ENCODE measurements at regions not wholly inside any gene's neighbourhood (a gene's known extent, or its start where the extent isn't known, plus 50 kb on each side); places are given as distances from the start of the nearest gene placed in this dataset.

GRCh38 chr16:86752582-86753175, 174.3 kb downstream of the FOXL1 start:
- no peak overlapping the region for H3K27ac ChIP-seq
- no peak for TF ChIP-seq CTCF (IDR thresholded peaks at IDR 0.05)
- TF ChIP-seq ZFX (IDR thresholded peaks at IDR 0.05; ENCODE audit: borderline replicate concordance) = no peak

DNA sequence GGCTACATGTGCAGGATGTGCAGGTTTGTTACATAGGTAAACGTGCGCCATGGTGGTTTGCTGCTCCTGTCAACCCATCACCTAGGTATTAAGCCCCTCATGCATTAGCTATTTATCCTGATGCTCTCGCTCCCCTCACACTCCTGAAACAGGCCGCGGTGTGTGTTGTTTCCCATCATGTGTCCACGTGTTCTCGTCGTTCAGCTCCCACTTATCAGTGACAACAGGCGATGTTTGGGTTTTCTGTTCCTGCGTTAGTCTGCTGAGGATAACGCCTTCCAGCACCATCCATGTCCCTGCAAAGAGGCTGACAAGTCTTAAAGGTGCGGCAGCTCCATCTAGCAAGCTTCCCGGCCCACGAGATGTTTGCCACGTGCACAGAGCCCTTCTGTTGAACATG, 175.1 kb downstream of the FOXL1 start:
- no peak overlapping the region for H3K27ac ChIP-seq

GRCh38 chr16:86755571-86756006, 177.2 kb downstream of the FOXL1 start:
- no peak overlapping the region for H3K27ac ChIP-seq
- no peak for TF ChIP-seq ZFX (IDR thresholded peaks at IDR 0.05; ENCODE audit: borderline replicate concordance)
- TF ChIP-seq CTCF (IDR thresholded peaks at IDR 0.05) = no peak

More for the DNA sequence above, 175.1 kb downstream of the FOXL1 start:
- TF ChIP-seq ZFX (IDR thresholded peaks at IDR 0.05; ENCODE audit: borderline replicate concordance) (no peak), CTCF (IDR thresholded peaks at IDR 0.05) (no peak)

DNA sequence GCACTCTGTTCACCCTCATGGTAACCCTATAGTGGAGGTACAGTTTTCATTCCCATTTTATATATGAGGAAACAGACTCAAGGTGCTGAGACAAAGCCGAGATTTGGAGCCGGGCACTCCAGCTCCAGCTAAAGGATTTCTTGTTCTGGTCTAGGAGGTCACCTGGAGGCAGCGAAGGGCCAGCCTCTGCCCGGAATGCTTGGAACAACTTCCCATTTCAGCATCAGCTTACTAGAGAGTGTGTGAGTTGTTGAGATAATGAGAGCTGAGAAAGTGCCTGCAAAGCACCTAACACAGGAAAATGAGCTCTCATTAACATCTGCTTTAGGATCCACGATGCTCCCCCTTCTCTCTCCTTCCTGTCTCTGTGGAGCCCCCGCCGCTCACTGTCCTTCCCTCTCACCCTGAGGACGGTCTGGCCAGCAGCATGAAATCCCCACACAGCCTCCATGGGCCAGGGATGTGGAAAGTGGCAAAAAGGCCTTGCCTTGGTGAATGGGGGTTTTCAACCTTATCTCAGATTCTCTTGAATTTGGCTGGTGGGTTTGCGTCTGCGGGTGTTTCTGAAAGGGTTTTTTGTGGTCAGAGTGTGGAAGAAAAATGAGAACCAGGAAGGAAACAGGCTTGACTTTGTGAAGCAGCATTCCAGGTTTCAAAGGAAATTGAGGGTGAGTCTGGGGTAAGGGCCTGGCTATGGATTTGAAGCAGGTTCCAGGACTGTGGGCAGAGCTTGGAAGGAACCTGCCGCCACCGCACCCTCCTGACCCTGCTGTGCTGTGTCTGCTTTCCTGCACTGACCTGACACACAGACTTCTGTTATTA, 178.7 kb downstream of the FOXL1 start:
- no peak overlapping the region for H3K27ac ChIP-seq
- TF ChIP-seq CTCF (IDR thresholded peaks at IDR 0.05) (no peak), ZFX (IDR thresholded peaks at IDR 0.05; ENCODE audit: borderline replicate concordance) (no peak)

DNA sequence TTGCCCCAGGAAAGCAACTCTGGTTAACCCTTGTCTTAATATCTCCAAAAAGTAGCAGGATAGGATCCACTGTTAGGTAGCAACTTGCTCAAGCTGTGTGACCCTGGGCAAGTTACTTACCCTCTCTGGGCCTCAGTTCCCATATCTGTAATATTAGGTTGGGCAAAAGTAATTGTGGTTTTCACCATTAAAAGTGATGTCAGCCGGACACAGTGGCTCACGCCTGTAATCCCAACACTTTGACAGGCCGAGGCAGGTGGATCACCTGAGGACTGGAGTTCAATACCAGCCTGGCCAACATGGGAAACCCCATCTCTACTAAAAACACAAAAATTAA, 179.3 kb downstream of the FOXL1 start:
- no peak for TF ChIP-seq CTCF (IDR thresholded peaks at IDR 0.05)
- no peak for TF ChIP-seq ZFX (IDR thresholded peaks at IDR 0.05; ENCODE audit: borderline replicate concordance)

DNA sequence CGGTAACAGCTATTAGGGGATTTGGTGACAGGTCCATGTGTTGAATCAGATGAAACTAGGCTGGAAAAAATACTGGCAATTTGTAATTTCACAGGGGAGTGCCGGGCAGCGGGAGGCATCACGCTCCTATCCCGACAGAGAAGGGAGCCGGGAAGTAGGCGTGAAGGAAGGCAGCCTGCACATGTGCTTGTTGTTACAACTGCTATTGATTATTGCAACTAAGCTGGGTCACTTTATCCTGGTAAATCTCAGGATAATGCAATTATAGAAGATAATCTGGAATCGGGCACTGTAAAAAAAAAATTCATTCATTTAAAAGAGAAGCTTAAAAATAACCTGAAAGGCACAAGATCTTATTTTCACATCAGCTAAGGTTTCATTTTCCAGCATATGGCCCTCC, 180.6 kb downstream of the FOXL1 start:
- H3K27ac ChIP-seq = no peak overlapping the region
- no peak for TF ChIP-seq ZFX (IDR thresholded peaks at IDR 0.05; ENCODE audit: borderline replicate concordance)
- TF ChIP-seq CTCF (IDR thresholded peaks at IDR 0.05) = no peak

More for the DNA sequence above, 179.3 kb downstream of the FOXL1 start:
- no peak overlapping the region for H3K27ac ChIP-seq

Measured in 22Rv1 (cell line).